GM18873 (cell line): ENCODE measurements at regions not wholly inside any gene's neighbourhood (a gene's known extent, or its start where the extent isn't known, plus 50 kb on each side); places are given as distances from the start of the nearest gene placed in this dataset.
"Not testable (repeated sequence)": the region's sequence is repeated elsewhere in the genome, so short reads cannot be mapped to it uniquely, and the experiment has no call there.

ENCODE experiments used
- ATAC-seq: cut with Tn5 transposase; IDR thresholded peaks from one replicate; pipeline ENCODE4 v1.9.1; 2021; ENCODE audit warnings: mild to moderate bottlenecking, moderate library complexity, moderate number of reproducible peaks; ENCODE audit not compliant: unreplicated experiment, low FRiP score

GRCh38 chr5:93682471-93683404 is 58.7 kb downstream of the POU5F2 start:
- ATAC-seq = not testable (repeated sequence)

- no peak for ATAC-seq
Observed at GRCh38 chr5:93681432-93681831, 60.0 kb downstream of the POU5F2 start.

- ATAC-seq = no peak
Observed at GRCh38 chr5:93677359-93677891, 64.0 kb downstream of the POU5F2 start.

- no peak for ATAC-seq
Observed at GRCh38 chr5:93676704-93677103, 64.7 kb downstream of the POU5F2 start.

GRCh38 chr5:93675460-93676450 is 65.6 kb downstream of the POU5F2 start:
- ATAC-seq = peak; percentile 50

- ATAC-seq = peak; percentile 44
Observed at GRCh38 chr5:93674866-93675459, 66.4 kb downstream of the POU5F2 start.

- no peak for ATAC-seq
Observed at GRCh38 chr5:93674138-93674537, 67.3 kb downstream of the POU5F2 start.

GRCh38 chr5:93673316-93673954 is 68.0 kb downstream of the POU5F2 start:
- no peak for ATAC-seq

- no peak for ATAC-seq
Observed at GRCh38 chr5:93665648-93666047, 75.8 kb downstream of the POU5F2 start.

- ATAC-seq = no peak
Observed at GRCh38 chr5:93660677-93661076, 77.7 kb downstream of the NR2F1 start.

GRCh38 chr5:93658044-93658443 is 75.0 kb downstream of the NR2F1 start:
- ATAC-seq = no peak

GRCh38 chr5:93654676-93655075 is 71.7 kb downstream of the NR2F1 start:
- no peak for ATAC-seq

- ATAC-seq = no peak
Observed at GRCh38 chr5:93653716-93654115, 70.7 kb downstream of the NR2F1 start.

- no peak for ATAC-seq
Observed at GRCh38 chr5:93649234-93649900, 66.3 kb downstream of the NR2F1 start.

GRCh38 chr5:93644760-93645159 is 61.7 kb downstream of the NR2F1 start:
- ATAC-seq = no peak
